Ramos (cell line): ENCODE measurements at regions not wholly inside any gene's neighbourhood (a gene's known extent, or its start where the extent isn't known, plus 50 kb on each side); places are given as distances from the start of the nearest gene placed in this dataset.

Experiments
- in situ Hi-C: fragments of 300-500 bp; cut with MboI; formaldehyde crosslinking; loops from one replicate; pipeline ENCODE4 v1.14.3; 2022; ENCODE audit warnings: low sequenced_read_pairs; ENCODE audit not compliant: unreplicated experiment

DNA sequence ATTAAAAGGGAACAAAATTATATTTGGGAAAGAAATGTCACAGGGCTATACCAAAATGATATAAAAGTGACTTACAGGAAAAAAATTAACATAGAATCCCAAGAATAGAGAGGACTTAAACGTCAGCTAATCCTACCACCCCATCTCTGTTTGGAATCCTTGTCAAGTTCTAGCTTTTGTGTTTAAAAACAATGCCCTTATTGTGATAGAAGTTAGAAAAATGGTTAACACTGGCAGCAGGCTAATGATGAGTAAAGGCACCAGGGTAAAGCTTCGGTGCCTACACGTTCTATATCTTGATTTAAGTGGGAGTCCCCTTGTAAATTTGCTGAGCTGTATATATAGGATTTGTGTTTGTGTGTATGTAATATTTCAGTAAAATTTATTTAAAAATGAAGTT, 453.3 kb upstream of the TENM4 start:
- in situ Hi-C loops = no loop called here

- in situ Hi-C loops = no loop called here
Observed at GRCh38 chr11:79890272-79890671, 449.4 kb upstream of the TENM4 start.

- in situ Hi-C loops = no loop called here
Observed at GRCh38 chr11:79864882-79865281, 424.1 kb upstream of the TENM4 start.

GRCh38 chr11:79860336-79860735, 419.5 kb upstream of the TENM4 start:
- in situ Hi-C loops = no loop called here

DNA sequence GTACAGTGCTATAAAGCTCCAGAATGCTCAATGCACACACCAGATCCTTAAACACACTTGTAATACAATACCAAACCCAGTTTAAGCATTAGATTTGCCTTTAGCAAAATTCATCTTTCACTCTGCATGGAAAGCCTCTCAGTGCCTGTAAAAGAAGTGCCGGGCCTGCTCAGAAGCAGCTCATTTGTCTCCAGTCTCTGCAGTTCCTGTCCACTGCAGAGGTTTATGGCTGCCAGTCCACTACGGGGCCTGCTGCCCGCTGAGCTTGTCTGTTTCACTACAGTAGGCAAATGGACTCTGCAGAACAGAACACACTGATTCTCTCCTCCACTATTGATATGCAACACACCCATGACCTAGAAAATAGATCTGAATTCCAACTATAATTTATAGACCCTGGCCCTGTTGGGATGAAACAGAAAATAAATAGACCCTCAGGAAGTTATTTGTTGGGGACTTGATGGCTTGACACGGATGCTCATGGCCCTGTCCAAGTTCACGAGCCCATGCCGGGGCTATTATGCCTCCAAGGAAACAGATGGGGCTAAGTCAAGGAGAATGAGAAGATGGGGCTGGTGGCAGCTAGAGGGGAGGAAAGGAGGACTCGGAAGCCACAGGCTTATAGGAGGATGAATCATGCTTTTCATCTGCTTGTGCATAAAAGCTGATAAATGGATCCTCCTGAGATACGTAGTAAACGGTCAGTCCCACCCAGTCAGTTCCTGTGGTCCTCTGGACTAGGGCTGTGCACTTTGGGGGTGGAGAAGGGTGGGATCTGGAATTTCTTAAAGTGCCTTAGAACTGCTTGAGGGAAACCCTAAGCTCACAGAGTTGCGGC, 416.8 kb upstream of the TENM4 start:
- in situ Hi-C loops = no loop called here

DNA sequence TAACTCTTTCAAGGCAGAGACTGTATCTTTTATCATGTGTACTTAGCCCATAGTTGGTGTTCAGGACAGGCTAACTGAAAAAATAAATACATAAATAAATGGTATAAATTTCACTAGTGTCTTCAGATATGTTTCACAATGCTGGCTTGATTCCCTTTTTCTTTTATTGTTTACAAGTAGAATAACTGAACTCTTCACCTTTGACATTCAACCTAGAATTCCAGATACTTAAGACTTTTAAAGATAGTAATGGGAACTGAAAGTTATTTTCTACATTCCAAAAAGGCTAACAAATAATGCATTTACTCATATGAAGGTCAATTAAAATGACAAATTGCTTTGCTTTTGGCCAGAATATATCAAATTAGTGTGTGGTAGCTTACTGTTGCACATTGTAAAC, 411.3 kb upstream of the TENM4 start:
- in situ Hi-C loops = no loop called here

- in situ Hi-C loops = no loop called here
Observed at GRCh38 chr11:79845002-79845709, 404.3 kb upstream of the TENM4 start.

DNA sequence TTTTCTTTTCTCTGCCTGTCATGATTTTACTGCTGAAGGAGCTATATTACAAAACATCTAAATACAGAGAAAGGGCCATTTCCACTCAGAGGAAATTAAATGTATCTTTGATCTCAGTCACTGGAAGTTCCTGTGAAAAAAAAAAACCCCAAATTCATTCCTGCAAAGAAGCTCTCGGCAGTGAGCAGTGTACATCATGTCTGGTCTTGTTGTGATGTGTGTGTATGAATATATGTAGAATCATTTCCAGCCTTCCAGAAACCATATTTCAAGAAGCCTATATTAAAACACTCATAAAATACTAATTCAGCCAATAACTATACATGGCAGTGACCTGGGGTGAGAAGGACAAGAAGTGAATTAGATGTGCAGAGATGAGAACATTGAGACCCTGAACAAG, 393.2 kb upstream of the TENM4 start:
- in situ Hi-C loops = no loop called here

DNA sequence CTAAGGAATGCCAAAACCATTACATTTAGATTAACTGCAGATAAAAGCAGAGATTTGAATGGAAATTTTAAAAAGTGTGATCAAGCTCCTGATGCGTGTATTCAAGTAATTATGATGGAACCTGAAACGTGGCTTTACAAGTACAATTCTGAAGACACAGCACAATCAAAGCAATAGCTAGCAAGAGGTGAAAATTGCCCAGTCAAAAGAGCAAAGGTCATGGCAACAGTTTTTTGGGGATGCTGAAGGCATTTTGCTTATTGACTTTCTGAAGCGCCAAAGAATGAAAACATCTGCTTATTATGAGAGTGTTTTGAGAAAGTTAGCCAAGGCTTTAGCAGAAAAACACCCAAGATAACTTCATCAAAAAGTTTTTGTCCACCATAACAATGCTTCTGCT, 389.6 kb upstream of the TENM4 start:
- in situ Hi-C loops = no loop called here

DNA sequence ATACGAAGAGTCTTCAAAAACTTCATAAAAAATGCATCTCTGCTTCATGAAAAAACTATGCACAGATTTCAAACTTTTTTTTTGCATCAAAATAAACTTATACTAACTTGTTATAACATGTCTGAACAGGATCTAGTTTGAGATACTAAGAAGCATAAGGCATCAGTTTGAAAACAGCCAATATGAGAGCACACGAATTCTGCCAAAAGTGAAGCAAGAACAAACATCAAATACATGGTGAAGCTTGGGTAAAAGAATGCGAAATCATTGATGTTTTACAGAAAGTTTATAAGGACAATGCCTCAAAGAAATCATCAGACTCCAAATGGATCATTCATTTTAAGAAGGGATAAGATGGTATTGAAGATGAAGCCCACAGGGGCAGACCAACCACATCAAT, 389.1 kb upstream of the TENM4 start:
- in situ Hi-C loops = no loop called here

DNA sequence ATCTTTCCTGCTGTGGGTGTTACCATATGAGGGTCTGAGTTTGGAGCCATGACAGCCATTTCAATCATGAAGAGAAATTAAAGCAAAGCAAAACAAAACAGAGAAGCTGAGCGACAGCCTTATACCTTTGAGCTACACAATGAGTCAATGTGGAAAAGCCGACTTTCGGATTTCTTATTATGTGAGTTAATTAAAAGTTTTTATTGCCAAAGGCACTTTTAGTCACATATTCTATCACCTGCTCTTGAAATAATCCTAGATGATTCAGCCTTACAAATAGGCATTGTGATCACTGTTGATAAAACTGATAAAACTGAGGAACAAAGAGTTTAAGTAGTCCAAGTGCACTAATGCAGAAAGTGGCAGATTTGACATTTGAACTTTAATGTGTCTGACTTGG, 381.9 kb upstream of the TENM4 start:
- in situ Hi-C loops = no loop called here

- in situ Hi-C loops = no loop called here
Observed at GRCh38 chr11:79813551-79813950, 372.7 kb upstream of the TENM4 start.

- in situ Hi-C loops = no loop called here
Observed at GRCh38 chr11:79809487-79809886, 368.7 kb upstream of the TENM4 start.

- in situ Hi-C loops = no loop called here
Observed at GRCh38 chr11:79807506-79807905, 366.7 kb upstream of the TENM4 start.

DNA sequence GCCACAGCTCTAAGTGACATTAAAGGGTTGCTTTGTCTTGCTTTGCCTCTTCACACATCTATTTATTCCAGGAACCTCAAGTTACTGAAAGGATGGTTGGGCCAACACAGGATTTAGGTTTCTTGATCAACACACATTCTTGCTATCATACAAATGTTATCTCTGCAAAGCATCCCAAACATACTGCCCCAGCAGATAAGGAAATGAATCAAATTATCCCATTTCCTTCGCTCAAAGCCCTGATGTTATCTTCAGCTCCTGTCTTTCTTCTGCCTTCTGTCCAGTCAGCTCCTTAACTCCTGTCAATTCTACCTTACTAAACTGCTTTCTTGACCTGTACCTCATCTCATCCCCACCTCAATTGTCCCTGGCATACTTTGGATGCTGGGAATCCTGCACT, 355.9 kb upstream of the TENM4 start:
- in situ Hi-C loops = no loop called here

GRCh38 chr11:79794484-79795393, 353.9 kb upstream of the TENM4 start:
- in situ Hi-C loops = no loop called here

- in situ Hi-C loops = no loop called here
Observed at GRCh38 chr11:79794057-79794456, 353.2 kb upstream of the TENM4 start.

GRCh38 chr11:79786961-79787360, 346.1 kb upstream of the TENM4 start:
- in situ Hi-C loops = no loop called here

DNA sequence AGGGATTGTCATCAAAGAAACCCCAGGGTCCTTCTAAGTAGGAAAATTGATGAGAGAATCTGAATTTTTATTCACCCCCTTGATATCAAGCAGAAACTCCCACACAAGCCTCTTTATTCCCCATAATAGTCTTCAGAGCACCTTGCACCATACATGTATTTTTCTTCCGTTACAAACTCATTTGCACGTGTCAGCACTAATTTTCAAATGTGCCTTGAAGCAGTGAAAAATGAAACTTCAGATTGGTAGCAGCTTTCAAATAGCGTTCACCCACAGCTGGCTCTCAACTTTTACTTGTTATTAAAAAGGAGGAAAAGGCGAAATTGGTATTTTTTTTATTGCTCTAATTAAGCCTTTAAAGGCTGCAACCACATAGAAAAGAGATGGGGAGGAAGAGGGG, 343.0 kb upstream of the TENM4 start:
- in situ Hi-C loops = no loop called here

DNA sequence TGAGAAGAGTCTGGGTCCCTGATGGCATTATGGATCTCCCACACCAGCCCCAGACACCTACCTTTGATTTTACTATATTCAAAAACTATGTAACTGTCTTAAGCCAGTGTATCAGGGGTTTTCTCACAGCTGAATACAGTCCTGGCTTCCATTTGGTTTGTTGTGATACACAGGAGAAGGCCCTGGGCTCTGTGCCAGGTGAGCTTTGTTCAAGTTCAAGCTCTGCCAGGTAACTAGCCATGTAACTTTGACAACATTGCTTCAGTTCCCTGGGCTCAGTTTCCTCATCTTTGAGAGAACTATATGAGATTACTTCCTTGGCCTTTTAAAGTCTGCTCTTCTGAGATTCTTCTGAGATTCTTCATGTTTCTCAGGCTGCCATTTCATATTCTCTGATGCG, 327.5 kb upstream of the TENM4 start:
- in situ Hi-C loops = no loop called here
